NCI-H526 (cell line): ENCODE measurements at regions not wholly inside any gene's neighbourhood (a gene's known extent, or its start where the extent isn't known, plus 50 kb on each side); places are given as distances from the start of the nearest gene placed in this dataset.
A peak's percentile ranks its signal among the peaks of the same experiment; 100 is the strongest.

Experiments used
- DNase-seq, 2 experiments: peaks; one replicate each; lab custom pipeline; 2025; lab: John Stamatoyannopoulos, UW

GRCh38 chr1:226816576-226816975 is 53.8 kb upstream of the PSEN2 start:
- DNase-seq: no peak

GRCh38 chr1:226814751-226815537 is 55.5 kb upstream of the PSEN2 start:
- peak; percentile 35 to 65 for DNase-seq

- DNase-seq: no peak
Measured at GRCh38 chr1:226813671-226814591, 56.5 kb upstream of the PSEN2 start.

- DNase-seq: no peak
Measured at GRCh38 chr1:226810681-226811080, 59.7 kb upstream of the PSEN2 start.

GRCh38 chr1:226809785-226810571 is 60.4 kb upstream of the PSEN2 start:
- no peak for DNase-seq

- DNase-seq: no peak
Measured at GRCh38 chr1:226808501-226808900, 61.9 kb upstream of the PSEN2 start.

GRCh38 chr1:226806988-226807387 is 63.4 kb upstream of the PSEN2 start:
- no peak for DNase-seq

GRCh38 chr1:226804907-226805759 is 65.3 kb upstream of the PSEN2 start:
- no peak for DNase-seq

GRCh38 chr1:226800763-226801380 is 61.8 kb upstream of the ITPKB start:
- DNase-seq: no peak

GRCh38 chr1:226799634-226800281 is 60.7 kb upstream of the ITPKB start:
- DNase-seq: no peak

GRCh38 chr1:226798427-226799411 is 59.6 kb upstream of the ITPKB start:
- no peak for DNase-seq

- no peak for DNase-seq
Measured at GRCh38 chr1:226797151-226797550, 58.1 kb upstream of the ITPKB start.

GRCh38 chr1:226793620-226794276 is 54.7 kb upstream of the ITPKB start:
- DNase-seq: no peak

GRCh38 chr1:226792368-226792767 is 53.3 kb upstream of the ITPKB start:
- no peak for DNase-seq

- DNase-seq: no peak
Measured at GRCh38 chr1:226790545-226791181, 51.6 kb upstream of the ITPKB start.

GRCh38 chr1:226788965-226789364 is 49.9 kb upstream of the ITPKB start:
- no peak for DNase-seq
